ENCODE measurements at regions not wholly inside any gene's neighbourhood (a gene's known extent, or its start where the extent isn't known, plus 50 kb on each side); places are given as distances from the start of the nearest gene placed in this dataset.

GRCh38 chr6:6704103-6705060 lies 115.9 kb downstream of the LY86 start:
- TF ChIP-seq ZNF274 (IDR thresholded peaks at IDR 0.05; ENCODE audit: low read depth, low read length): no peak
- H3K4me3 ChIP-seq (ENCODE audit: low read length): no peak overlapping the region

DNA sequence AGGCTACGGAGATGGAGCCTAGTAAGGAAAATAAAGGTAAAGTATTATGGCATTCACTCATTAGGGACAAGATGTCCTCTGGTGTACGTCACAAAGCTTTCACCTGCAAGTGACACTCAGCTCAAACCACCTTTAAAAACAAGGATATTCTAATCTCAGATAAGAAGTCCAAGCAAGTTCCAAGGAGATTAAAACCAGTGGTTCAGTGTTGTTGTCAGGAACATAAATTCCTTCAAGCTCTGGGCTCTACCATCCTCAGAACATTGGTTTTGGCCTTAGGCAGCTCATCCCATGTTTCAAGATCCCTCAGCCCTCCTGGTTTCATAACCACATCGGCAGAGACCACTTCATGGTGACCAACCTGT lies 116.5 kb downstream of the LY86 start:
- TF ChIP-seq ZNF274 (IDR thresholded peaks at IDR 0.05; ENCODE audit: low read depth, low read length): no peak
- H3K4me3 ChIP-seq (ENCODE audit: low read length): no peak overlapping the region

- H3K4me3 ChIP-seq (ENCODE audit: low read length): no peak overlapping the region
- no peak for TF ChIP-seq ZNF274 (IDR thresholded peaks at IDR 0.05; ENCODE audit: low read depth, low read length)
Measured at GRCh38 chr6:6705915-6706675, 117.6 kb downstream of the LY86 start.

GRCh38 chr6:6707143-6707542 lies 118.6 kb downstream of the LY86 start:
- no peak overlapping the region for H3K4me3 ChIP-seq (ENCODE audit: low read length)
- TF ChIP-seq ZNF274 (IDR thresholded peaks at IDR 0.05; ENCODE audit: low read depth, low read length): no peak

DNA sequence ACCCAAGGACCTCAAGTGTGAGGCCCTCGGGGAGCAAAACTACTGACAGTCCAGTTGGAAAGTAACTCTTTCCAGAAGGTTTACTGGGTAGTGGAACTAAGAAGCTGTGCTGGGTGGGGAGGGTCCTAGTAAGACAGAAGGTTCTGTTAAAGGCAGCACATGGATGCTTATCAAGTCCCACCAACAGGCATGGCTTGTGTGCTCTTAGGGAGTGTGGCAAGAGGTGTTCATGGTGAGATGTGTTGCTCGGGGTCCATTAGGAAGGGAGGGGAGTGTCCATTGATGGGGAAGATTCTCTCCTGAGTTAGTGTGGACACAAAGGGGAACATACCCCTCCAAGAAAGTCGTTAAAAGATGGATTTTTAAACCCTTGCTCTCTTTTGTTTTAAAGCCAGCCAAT lies 120.6 kb downstream of the LY86 start:
- H3K4me3 ChIP-seq (ENCODE audit: low read length): no peak overlapping the region
- no peak for TF ChIP-seq ZNF274 (IDR thresholded peaks at IDR 0.05; ENCODE audit: low read depth, low read length)

- no peak overlapping the region for H3K4me3 ChIP-seq (ENCODE audit: low read length)
- TF ChIP-seq ZNF274 (IDR thresholded peaks at IDR 0.05; ENCODE audit: low read depth, low read length): no peak
Measured at GRCh38 chr6:6711031-6711785, 122.7 kb downstream of the LY86 start.

GRCh38 chr6:6711832-6712448 lies 123.4 kb downstream of the LY86 start:
- no peak for TF ChIP-seq ZNF274 (IDR thresholded peaks at IDR 0.05; ENCODE audit: low read depth, low read length)
- H3K4me3 ChIP-seq (ENCODE audit: low read length): no peak overlapping the region

DNA sequence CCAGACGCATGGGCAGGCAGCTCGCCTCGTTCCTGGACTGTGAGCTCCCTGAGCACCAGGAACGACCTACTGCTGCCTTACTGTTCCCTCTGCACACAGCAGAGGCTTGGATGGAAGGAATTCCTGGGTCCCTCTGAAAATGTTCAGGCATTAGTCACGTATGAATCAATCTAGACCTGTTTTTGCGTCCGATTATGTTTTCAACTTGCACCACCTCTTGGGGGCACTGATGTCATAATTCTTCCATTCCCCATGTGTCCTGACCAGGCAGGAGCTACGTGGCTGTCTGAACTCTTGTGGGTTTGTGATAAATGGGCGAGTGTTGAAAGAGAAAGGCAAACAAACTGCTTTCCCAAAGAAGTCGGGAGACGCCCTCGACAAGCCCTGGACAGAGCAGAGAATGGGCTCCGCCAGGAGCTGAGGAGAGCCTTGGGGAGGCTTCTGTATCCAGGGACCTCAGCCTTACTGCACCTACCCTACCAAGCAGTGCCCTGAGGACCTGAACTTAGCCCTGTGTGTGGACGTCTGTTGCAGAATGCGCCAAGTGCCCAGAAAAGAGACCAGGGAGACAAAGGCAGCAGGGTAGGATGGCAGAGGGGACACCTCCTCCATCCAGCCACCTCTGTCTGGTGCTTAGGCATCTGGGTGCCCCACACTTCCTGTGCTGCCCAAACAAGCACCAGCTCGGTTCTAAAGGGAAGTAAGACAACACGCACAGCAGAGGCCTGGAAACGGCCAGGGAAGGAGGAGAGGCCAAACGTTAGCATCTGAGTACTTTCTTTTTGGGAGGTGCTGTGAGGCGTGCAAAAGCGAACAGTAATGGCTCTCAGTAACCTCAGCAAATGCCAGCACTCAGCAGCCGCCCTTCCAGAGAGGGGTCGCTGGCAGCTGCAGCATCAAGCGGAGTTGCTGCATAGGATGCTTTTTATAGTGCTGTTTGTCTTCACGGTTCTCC lies 124.2 kb downstream of the LY86 start:
- no peak overlapping the region for H3K4me3 ChIP-seq (ENCODE audit: low read length)
- TF ChIP-seq ZNF274 (IDR thresholded peaks at IDR 0.05; ENCODE audit: low read depth, low read length): no peak

DNA sequence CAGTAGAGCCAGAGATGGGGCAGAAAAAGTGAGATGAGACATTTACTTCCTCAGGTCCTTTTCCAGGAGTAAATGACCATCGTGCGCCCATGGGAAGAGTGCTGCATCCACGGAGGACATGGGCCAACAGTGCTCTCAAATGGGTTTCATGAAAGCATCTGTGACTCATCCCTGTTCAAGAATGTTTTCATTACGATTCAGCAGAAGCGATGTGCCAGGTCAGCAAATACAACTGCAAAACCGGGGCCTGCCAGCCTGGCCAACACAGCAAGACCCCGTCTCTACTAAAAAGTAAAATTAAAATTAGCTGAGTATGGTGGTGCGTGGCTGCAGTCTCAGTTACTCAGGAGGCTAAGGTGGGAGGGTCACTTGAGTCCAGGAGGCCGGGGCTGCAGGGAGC lies 125.1 kb downstream of the LY86 start:
- TF ChIP-seq ZNF274 (IDR thresholded peaks at IDR 0.05; ENCODE audit: low read depth, low read length): no peak
- H3K4me3 ChIP-seq (ENCODE audit: low read length): no peak overlapping the region

- no peak for TF ChIP-seq ZNF274 (IDR thresholded peaks at IDR 0.05; ENCODE audit: low read depth, low read length)
- no peak overlapping the region for H3K4me3 ChIP-seq (ENCODE audit: low read length)
Measured at GRCh38 chr6:6714118-6714897, 125.8 kb downstream of the LY86 start.

GRCh38 chr6:6714953-6715352 lies 126.4 kb downstream of the LY86 start:
- TF ChIP-seq ZNF274 (IDR thresholded peaks at IDR 0.05; ENCODE audit: low read depth, low read length): no peak
- H3K4me3 ChIP-seq (ENCODE audit: low read length): no peak overlapping the region

GRCh38 chr6:6715465-6715864 lies 126.9 kb downstream of the LY86 start:
- no peak for TF ChIP-seq ZNF274 (IDR thresholded peaks at IDR 0.05; ENCODE audit: low read depth, low read length)
- H3K4me3 ChIP-seq (ENCODE audit: low read length): no peak overlapping the region
